NB4 (cell line): ENCODE measurements at regions not wholly inside any gene's neighbourhood (a gene's known extent, or its start where the extent isn't known, plus 50 kb on each side); places are given as distances from the start of the nearest gene placed in this dataset.

Experiments
- DNase-seq: peaks from one replicate; pipeline ENCODE4 v3.0.0; 2010; ENCODE audit warnings: low read depth
- H3K4me3 ChIP-seq: one replicate; pipeline ENCODE4 v1.5.1; 2011; ENCODE audit warnings: mild to moderate bottlenecking, low read depth, low read length, moderate library complexity
- CTCF ChIP-seq: IDR thresholded peaks from one replicate; pipeline ENCODE4 v1.5.1; 2012; ENCODE audit warnings: low read depth, low read length
- MAX ChIP-seq: IDR thresholded peaks from 2 replicates; pipeline ENCODE4 v1.6.1; 2011; ENCODE audit warnings: low read depth, low read length
- MYC ChIP-seq: IDR thresholded peaks from 2 replicates; pipeline ENCODE4 v1.6.1; 2011; ENCODE audit warnings: low read depth, low read length
- POLR2A ChIP-seq: IDR thresholded peaks from 2 replicates; pipeline ENCODE4 v1.6.1; 2011; ENCODE audit warnings: mild to moderate bottlenecking; ENCODE audit not compliant: insufficient read length; ENCODE audit errors: extremely low read depth

GRCh38 chr2:136492901-136493300 lies 272.4 kb upstream of the THSD7B start:
- DNase-seq, result peak; percentile 51
- TF ChIP-seq CTCF (no peak), MYC (no peak)
- H3K4me3 ChIP-seq, result no peak overlapping the region

GRCh38 chr2:136490100-136490499 lies 275.2 kb upstream of the THSD7B start:
- TF ChIP-seq MAX (no peak), POLR2A (no peak), CTCF (no peak), MYC (no peak)
- H3K4me3 ChIP-seq, result no peak overlapping the region
- no peak for DNase-seq

GRCh38 chr2:136487421-136487820 lies 277.9 kb upstream of the THSD7B start:
- DNase-seq, result no peak
- TF ChIP-seq POLR2A (no peak), CTCF (no peak), MYC (no peak), MAX (no peak)

GRCh38 chr2:136486115-136486514 lies 279.2 kb upstream of the THSD7B start:
- no peak for DNase-seq
- TF ChIP-seq MAX (no peak), MYC (no peak), POLR2A (no peak), CTCF (no peak)
- H3K4me3 ChIP-seq, result no peak overlapping the region

More at GRCh38 chr2:136487421-136487820, 277.9 kb upstream of the THSD7B start:
- H3K4me3 ChIP-seq, result no peak overlapping the region

GRCh38 chr2:136482966-136483365 lies 282.4 kb upstream of the THSD7B start:
- DNase-seq, result no peak
- H3K4me3 ChIP-seq, result no peak overlapping the region
- TF ChIP-seq MAX (no peak), CTCF (no peak), MYC (no peak), POLR2A (no peak)

- no peak overlapping the region for H3K4me3 ChIP-seq
- DNase-seq, result no peak
- TF ChIP-seq MAX, result no peak
- no peak for TF ChIP-seq MYC
- TF ChIP-seq POLR2A, result no peak
- TF ChIP-seq CTCF, result no peak
Measured at GRCh38 chr2:136482006-136482405, 283.3 kb upstream of the THSD7B start.
